K562 (cell line): ENCODE measurements at regions not wholly inside any gene's neighbourhood (a gene's known extent, or its start where the extent isn't known, plus 50 kb on each side); places are given as distances from the start of the nearest gene placed in this dataset.
A peak's percentile ranks its signal among the peaks of the same experiment; 100 is the strongest.

Experiments
- ATF7 ChIP-seq: fragments of 450-650 bp; IDR thresholded peaks from 2 replicates; pipeline ENCODE4 v1.7.1; 2014; ENCODE audit warnings: mild to moderate bottlenecking, moderate library complexity
- BCL6 ChIP-seq: fragments of 250-450 bp; sonication (Bioruptor Pico); IDR thresholded peaks from 2 replicates; pipeline ENCODE4 v1.4.0; 2020
- EGR1 ChIP-seq: fragments of 450-650 bp; conservative IDR thresholded peaks from 2 replicates; pipeline ENCODE4 v1.6.1; 2017; ENCODE audit warnings: mild to moderate bottlenecking
- EP300 ChIP-seq: IDR thresholded peaks from 2 replicates; pipeline ENCODE4 v1.6.1; 2012; ENCODE audit warnings: low read length, improper control_type of control experiment
- FOS ChIP-seq: IDR thresholded peaks from 3 replicates; pipeline ENCODE4 v1.6.1; 2011; ENCODE audit not compliant: insufficient read length; ENCODE audit errors: extremely low read depth
- GATA2 ChIP-seq: sonication (generic); formaldehyde crosslinking; IDR thresholded peaks from 2 replicates; pipeline ENCODE4 v1.4.0; 2020; ENCODE audit warnings: mild to moderate bottlenecking, missing genetic modification reagents
- HMGN3 ChIP-seq: IDR thresholded peaks from 2 replicates; pipeline ENCODE4 v1.6.1; 2011; ENCODE audit warnings: borderline replicate concordance, low read depth, mild to moderate bottlenecking, mixed read lengths, low read length; ENCODE audit not compliant: insufficient read length; ENCODE audit errors: extremely low read depth
- NRF1 ChIP-seq, 2 experiments: fragments of 450-650 bp; IDR thresholded peaks in 1 of 2; conservative IDR thresholded peaks in 1 of 2; 2 replicates each; pipeline ENCODE4 v1.6.1; 2014; ENCODE audit warnings: mild to moderate bottlenecking in 2 of 2
- PTRF ChIP-seq: fragments of 450-650 bp; IDR thresholded peaks from 2 replicates; pipeline ENCODE4 v1.6.1; 2016; ENCODE audit warnings: mild to moderate bottlenecking, missing genetic modification characterization, missing compliant biosample characterization
- PURB ChIP-seq: sonication (generic); formaldehyde crosslinking; IDR thresholded peaks from 2 replicates; pipeline ENCODE4 v1.9.0; 2021; ENCODE audit warnings: low read depth, mild to moderate bottlenecking, missing genetic modification reagents
- RAD21 ChIP-seq, 2 experiments: fragments of 250-450 bp in 1 of 2; fragments of 450-650 bp in 1 of 2; sonication (Bioruptor Pico) in 1 of 2; formaldehyde crosslinking in 1 of 2; IDR thresholded peaks in 1 of 2; conservative IDR thresholded peaks in 1 of 2; 2 replicates each; pipeline versions ENCODE4 v1.4.0 to v1.8.0; 2020 to 2022; ENCODE audit warnings: mild to moderate bottlenecking in 2 of 2, moderate library complexity in 1 of 2
- RBM39 ChIP-seq: fragments of 200-400 bp; formaldehyde crosslinking; optimal IDR thresholded peaks from 2 replicates; pipeline ENCODE3; 2018; ENCODE audit warnings: low read depth, low read length
- SMAD3 ChIP-seq: fragments of 450-650 bp; formaldehyde crosslinking; conservative IDR thresholded peaks from 2 replicates; pipeline ENCODE4 v1.4.0; 2020; ENCODE audit warnings: mild to moderate bottlenecking
- SMAD4 ChIP-seq: fragments of 250-450 bp; sonication (Bioruptor Pico); conservative IDR thresholded peaks from 2 replicates; pipeline ENCODE4 v1.8.0; 2021; ENCODE audit warnings: inconsistent platforms, mild to moderate bottlenecking, moderate library complexity
- THAP7 ChIP-seq: fragments of 250-450 bp; sonication (Bioruptor Pico); IDR thresholded peaks from 2 replicates; pipeline ENCODE4 v1.5.0; 2021
- ZBTB8A ChIP-seq: fragments of 450-650 bp; IDR thresholded peaks from 2 replicates; pipeline ENCODE4 v1.6.1; 2018; ENCODE audit warnings: mild to moderate bottlenecking, moderate library complexity; ENCODE audit not compliant: partially characterized antibody
- ZC3H4 ChIP-seq: sonication (generic); formaldehyde crosslinking; IDR thresholded peaks from 2 replicates; pipeline ENCODE4 v1.9.0; 2021; ENCODE audit warnings: missing genetic modification reagents, borderline replicate concordance
- ZNF239 ChIP-seq: fragments of 250-450 bp; sonication (Bioruptor Pico); IDR thresholded peaks from 2 replicates; pipeline ENCODE4 v1.4.0; 2020; ENCODE audit warnings: mild to moderate bottlenecking
- ZNF780A ChIP-seq: fragments of 250-450 bp; sonication (Bioruptor Pico); IDR thresholded peaks from 2 replicates; pipeline ENCODE4 v1.5.0; 2021; ENCODE audit warnings: mild to moderate bottlenecking
- TF ChIP-seq, protein P1 (sequence below): fragments of 250-450 bp; sonication (Bioruptor Pico); IDR thresholded peaks from 2 replicates; pipeline ENCODE4 v1.5.1; 2021; ENCODE audit warnings: mild to moderate bottlenecking
- TF ChIP-seq, protein P2 (sequence below): fragments of 250-450 bp; sonication (Bioruptor Pico); IDR thresholded peaks from 2 replicates; pipeline ENCODE4 v1.4.0; 2020

DNA sequence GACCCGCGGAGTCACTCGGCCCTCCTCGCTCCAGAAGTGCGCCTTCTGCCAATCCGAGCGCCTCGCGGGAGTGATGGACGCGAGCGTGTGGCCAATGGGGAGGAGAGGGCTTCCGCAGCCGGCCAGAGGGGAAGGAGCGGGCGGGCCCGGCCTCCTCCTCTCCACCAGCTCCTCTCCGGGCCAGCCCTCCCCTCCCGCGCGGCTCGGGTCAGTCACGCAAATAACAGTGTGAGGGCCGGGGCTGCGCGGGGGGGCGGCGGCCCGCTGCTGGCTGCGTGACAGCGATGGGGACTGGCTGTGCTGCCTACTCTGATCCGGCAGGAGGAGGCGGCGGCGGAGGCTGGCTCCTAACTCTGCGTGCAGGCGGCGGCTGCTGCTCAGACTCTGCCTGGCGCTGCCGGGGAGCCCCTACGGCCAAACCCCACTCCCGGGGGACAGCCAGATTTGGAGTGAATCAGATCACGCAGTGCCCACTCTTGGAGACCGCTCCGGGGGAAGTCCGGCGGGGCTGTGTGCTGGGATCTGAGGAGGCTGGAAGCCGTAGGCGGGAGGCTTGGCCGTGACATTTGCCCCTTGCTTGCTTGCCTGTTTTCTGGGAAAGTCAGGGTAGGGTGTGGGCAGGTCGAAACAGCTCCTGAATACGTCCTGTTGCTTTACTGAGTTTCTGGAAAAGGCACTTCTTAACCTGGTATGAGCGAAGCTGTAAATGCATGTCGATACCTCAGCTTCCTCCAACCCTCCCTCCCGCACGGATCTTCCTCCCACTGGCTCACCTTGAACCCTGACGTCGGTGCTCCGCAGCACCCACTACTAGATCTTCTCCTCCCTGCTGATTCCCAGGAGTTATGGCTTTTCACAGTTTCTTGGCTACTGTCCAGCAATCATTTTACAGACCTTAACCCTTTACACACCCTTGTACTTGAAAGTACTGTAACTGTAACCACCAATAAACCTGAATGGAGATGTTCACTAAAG, 97.9 kb upstream of the SERTAD2 start (continued):
- TF ChIP-seq THAP7 (CRISPR knock-in tag) (no peak), SMAD3 (no peak), NRF1 (conservative IDR thresholded peaks at IDR 0.05 in 1 of 2, IDR thresholded peaks at IDR 0.05 in 1 of 2) (peak; percentile 90 to 92), BCL6 (CRISPR knock-in tag) (no peak), ZBTB8A (no peak), ZNF780A (CRISPR knock-in tag) (no peak), EP300 (no peak; the same call in 1 of the 2 replicates), GATA2 (peak; percentile 42; the same call in 1 of the 2 replicates), ZC3H4 (CRISPR knock-in tag) (no peak; the same call in 1 of the 2 replicates), EGR1 (peak; percentile 71), SMAD4 (CRISPR knock-in tag) (peak; percentile 77), ZNF239 (CRISPR knock-in tag) (no peak), HMGN3 (peak; percentile 81), RAD21 (CRISPR knock-in tag; conservative IDR thresholded peaks at IDR 0.05 in 1 of 2, IDR thresholded peaks at IDR 0.05 in 1 of 2) (peak; percentile 48 to 50), PTRF (tag) (no peak), PURB (CRISPR knock-in tag) (no peak), FOS (peak; percentile 84), ATF7 (peak; percentile 53; the same call in 1 of the 2 replicates), RBM39 (no peak)
- TF ChIP-seq, protein P1, sequence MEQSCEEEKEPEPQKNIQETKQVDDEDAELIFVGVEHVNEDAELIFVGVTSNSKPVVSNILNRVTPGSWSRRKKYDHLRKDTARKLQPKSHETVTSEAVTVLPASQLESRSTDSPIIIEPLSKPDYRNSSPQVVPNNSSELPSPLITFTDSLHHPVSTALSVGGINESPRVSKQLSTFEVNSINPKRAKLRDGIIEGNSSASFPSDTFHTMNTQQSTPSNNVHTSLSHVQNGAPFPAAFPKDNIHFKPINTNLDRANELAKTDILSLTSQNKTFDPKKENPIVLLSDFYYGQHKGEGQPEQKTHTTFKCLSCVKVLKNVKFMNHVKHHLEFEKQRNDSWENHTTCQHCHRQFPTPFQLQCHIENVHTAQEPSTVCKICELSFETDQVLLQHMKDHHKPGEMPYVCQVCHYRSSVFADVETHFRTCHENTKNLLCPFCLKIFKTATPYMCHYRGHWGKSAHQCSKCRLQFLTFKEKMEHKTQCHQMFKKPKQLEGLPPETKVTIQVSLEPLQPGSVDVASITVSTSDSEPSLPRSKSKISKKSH (CRISPR knock-in tag), result no peak
- TF ChIP-seq, protein P2, sequence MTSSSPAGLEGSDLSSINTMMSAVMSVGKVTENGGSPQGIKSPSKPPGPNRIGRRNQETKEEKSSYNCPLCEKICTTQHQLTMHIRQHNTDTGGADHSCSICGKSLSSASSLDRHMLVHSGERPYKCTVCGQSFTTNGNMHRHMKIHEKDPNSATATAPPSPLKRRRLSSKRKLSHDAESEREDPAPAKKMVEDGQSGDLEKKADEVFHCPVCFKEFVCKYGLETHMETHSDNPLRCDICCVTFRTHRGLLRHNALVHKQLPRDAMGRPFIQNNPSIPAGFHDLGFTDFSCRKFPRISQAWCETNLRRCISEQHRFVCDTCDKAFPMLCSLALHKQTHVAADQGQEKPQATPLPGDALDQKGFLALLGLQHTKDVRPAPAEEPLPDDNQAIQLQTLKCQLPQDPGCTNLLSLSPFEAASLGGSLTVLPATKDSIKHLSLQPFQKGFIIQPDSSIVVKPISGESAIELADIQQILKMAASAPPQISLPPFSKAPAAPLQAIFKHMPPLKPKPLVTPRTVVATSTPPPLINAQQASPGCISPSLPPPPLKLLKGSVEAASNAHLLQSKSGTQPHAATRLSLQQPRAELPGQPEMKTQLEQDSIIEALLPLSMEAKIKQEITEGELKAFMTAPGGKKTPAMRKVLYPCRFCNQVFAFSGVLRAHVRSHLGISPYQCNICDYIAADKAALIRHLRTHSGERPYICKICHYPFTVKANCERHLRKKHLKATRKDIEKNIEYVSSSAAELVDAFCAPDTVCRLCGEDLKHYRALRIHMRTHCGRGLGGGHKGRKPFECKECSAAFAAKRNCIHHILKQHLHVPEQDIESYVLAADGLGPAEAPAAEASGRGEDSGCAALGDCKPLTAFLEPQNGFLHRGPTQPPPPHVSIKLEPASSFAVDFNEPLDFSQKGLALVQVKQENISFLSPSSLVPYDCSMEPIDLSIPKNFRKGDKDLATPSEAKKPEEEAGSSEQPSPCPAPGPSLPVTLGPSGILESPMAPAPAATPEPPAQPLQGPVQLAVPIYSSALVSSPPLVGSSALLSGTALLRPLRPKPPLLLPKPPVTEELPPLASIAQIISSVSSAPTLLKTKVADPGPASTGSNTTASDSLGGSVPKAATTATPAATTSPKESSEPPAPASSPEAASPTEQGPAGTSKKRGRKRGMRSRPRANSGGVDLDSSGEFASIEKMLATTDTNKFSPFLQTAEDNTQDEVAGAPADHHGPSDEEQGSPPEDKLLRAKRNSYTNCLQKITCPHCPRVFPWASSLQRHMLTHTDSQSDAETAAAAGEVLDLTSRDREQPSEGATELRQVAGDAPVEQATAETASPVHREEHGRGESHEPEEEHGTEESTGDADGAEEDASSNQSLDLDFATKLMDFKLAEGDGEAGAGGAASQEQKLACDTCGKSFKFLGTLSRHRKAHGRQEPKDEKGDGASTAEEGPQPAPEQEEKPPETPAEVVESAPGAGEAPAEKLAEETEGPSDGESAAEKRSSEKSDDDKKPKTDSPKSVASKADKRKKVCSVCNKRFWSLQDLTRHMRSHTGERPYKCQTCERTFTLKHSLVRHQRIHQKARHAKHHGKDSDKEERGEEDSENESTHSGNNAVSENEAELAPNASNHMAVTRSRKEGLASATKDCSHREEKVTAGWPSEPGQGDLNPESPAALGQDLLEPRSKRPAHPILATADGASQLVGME (CRISPR knock-in tag), result 0 out of 2 replicates have a peak, but pooled peaks have one; percentile 54
